ENCODE measurements at regions not wholly inside any gene's neighbourhood (a gene's known extent, or its start where the extent isn't known, plus 50 kb on each side); places are given as distances from the start of the nearest gene placed in this dataset.
A peak's percentile ranks its signal among the peaks of the same experiment; 100 is the strongest.

DNA sequence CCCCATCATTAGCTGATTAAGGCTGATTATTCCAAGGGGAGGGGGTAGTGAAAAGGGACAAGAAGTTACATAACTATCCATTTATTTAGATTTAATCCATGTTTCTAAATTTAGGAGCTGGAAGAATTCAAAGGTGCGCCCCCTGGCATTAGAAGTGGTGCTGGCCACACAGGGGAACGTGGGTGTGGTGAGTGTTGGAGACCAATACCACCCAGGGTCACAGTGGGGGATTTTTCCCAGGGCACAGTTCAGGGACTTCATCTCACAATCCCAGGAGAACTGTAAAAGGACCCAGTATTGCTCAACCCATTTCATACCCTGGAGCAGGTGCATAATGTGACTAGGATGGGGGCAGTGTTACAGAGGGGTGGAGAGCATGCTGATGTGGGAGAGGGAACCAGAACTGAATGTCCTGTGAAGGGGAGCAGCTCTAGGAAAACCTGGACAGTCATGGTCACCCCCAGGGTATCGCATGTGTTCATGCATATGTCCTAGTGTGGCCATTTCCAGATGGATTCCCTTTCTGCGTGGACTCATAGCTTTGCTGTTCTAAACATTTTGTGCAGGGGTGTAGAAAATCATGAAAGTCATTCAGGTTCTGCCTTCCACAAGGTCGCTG lies 110.3 kb downstream of the LSM3 start:
- no peak for DNase-seq

DNA sequence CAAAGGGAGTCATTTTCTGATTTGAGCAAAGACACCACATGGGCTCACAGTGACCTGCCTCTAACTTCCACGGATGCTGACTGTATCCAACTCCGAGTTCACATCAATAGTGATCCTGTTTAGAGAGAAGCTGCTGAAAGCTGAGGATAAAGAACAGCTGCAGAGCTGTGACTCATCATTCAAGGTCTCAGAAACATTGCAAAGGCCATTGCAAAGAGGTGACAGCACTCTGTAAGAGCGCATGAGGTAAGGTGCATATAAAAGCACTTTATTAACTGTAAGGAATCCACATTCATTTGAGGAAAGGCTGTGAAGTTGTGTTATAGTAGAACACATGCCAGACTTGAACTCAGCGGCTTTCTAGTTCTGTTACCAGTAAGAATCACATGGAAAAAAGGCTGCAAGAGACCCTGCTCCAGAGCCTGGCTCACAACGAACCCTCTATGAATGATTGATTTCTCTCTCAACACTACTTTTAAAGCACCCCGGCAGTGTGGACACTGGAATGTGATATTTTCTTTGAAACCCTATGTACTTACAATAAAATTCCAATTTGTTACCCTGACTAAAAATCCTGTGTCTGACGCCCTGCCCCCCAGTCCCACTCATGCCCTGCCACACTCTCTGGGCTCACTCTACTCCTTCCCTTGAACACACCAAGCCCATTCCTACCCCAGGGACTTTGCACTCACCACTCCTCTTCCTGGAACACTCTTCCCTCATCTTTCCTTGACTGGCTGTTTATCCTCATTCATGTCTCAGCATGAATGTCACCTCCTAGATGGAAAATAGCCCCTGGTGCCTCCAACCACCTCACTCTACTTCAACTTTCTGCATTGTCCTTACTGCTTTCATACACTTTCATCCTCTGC lies 111.2 kb downstream of the LSM3 start:
- DNase-seq: no peak

DNA sequence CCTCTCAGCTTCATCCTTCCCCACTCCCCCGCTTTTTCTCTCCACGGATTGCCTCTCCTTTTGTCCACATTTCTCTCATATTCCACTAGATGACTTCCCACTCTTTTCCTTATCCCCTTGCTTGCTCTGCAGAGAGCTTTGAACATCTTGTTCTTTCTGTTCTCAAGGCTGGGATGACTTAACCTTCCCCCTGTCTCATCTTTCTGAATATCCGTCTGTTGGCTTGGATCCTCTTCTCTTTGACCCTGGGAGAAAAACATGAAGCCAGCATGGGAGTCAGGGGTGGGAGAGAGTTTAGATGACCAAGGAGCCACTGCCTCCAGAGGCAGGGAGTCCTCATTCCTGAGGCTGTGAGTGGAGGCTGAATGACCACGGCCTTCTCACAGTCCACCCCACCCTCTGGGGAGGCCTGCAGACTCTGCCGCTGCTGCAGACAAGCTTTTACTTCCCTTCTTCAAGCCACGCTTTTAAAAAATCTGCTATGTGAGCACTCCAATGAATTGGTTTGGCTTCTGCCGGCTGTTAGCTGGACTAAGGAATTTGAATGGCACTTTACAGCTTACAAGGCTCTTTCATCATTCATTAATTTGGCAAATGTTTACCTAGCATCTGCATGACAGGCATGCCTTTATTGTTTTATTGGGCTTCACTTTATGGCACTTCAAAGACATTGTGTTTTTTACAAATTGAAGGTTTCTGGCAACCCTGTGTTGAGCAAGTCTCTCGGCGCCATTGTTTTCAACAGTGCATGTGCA lies 111.6 kb upstream of the SLC6A6 start:
- DNase-seq: no peak

DNA sequence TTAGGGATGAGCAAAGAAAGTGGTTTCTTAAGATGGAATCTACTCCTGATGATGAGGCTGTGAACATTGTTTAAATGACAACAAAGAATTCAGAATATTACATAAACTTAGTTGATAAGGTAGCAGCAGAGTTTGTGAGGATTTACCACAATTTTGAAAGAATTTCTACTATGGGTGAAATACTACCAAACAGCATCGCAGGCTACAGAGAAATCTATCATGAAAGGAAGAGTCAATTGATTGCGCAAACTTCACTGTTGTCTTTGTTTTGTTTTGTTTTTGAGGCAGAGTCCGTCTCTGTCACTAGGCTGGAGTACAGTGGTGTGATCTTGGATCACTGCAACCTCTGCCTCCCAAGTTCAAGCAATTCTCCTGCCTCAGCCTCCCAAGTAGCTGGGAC lies 107.4 kb upstream of the SLC6A6 start:
- no peak for DNase-seq

DNA sequence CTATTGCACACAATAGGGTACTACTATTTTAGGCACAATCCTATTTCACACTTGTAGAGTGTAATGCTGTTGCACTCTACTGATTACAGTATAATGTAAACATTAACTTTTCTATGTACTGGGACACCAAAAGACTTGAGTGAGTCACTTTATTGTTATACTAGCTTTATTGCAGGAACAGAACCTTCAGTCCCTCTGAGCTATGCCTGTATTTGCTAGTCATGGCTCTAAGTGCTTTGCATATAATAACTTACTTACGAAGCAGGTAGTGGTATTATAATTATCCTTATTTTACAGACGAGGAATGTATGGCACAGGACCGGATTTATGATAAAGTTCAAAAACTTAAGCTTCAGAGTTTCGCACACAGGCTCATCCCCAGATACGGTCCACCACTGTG lies 106.6 kb upstream of the SLC6A6 start:
- DNase-seq: no peak

DNA sequence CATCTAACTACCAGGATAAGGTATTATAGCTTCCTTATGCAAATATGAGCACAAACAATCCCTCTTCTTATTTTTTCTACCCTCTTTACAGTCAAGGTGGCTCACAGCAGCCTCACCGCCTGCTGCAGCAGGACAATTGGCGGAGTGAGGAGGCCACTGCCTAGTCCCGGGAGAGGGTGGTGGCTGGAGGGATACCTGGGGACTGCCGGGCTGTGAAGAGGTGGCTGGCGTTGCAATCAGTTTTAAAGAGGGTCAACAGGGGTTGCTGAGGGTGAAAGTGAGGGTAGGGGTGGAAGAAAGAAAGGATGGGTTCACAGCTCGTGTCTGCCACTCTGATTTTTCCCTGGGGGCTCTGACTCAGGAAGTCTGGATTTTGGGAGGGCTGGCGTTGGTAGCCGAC lies 105.1 kb upstream of the SLC6A6 start:
- no peak for DNase-seq

DNA sequence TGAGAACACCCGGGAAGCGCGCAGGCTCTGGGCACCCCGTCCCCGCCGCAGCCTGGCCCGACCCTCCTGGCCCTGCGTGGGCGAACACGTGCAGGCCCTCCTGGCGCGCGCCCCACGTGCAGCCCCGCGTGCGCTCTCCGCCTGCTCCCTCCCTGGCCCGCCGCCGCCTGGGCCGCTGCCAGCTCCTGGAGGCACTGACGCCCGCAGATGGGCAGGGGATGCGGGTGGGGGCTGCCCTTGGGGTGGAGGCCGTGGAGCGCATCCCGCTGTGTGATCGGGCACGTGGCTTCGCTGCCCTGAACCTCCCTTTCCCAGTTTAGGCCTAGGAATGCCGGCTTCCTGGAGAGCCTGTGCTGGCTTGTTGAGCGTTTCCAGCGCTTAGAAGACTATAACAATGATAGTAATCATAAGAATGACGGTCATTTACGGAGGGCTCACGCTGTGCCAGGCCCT lies 104.6 kb upstream of the SLC6A6 start:
- no peak for DNase-seq

DNA sequence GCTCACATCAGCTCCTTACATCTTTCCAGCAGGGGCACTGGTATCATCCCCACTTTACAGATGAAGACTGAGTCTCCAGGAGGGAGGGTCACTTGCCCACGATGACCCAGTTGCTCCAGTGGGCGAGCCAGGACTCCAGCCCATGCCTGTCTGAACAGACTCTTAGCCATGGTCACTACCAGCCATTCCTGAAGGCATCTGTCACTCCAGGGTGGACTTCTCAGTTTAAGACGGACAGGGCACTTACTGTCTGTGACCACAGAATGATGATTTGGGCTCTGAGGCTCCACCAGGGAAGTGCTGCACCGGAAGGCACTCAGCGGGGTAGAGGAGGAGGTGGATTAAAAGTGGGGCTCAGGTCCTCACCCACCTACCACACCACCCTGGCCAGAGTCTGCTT lies 104.0 kb upstream of the SLC6A6 start:
- no peak for DNase-seq

DNA sequence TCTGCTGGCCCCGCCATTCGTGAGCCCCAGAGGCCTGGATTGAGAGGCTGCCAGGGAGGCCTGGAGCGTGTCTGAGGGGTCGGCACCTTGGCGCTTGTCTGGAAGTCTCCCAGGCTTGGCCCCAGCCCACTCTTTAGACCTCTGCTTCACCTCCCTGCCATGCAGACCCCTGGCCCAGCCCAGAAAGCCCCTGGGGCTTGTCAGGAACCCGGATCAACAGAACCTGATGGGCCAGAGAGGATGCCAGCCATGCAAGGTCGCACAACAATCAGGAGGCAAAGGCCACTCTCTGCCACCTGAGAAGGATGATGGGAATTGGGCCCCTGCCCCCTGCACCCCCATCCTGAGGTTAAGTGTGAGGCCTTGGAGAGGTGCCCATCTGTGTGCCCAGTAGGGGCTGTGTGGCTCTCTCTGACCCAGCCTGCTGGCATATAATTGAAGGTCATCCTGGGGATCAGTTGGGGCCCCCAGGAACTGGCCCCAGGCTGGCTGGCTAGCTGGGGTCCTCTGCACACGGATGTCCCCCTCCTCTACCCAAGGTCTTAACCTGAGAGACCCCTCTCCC lies 103.3 kb upstream of the SLC6A6 start:
- no peak for DNase-seq

DNA sequence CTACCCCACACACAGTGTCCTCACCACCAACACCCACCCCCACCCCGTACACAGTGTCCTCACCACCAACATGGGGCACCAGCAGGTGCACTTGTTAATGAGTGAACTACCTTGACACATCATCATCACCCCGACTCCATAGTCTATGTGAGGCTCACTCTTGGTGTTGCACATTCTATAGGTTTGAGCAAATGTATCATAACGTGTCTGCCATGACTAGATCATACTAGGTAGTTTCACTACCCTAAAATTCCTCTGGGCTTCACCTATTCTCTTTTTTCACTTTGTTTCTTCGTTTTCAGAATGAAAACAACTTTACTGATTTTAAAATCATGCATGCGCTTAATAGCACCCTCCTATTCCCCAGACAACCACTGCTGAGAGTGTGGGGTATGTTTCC lies 102.6 kb upstream of the SLC6A6 start:
- DNase-seq: no peak

DNA sequence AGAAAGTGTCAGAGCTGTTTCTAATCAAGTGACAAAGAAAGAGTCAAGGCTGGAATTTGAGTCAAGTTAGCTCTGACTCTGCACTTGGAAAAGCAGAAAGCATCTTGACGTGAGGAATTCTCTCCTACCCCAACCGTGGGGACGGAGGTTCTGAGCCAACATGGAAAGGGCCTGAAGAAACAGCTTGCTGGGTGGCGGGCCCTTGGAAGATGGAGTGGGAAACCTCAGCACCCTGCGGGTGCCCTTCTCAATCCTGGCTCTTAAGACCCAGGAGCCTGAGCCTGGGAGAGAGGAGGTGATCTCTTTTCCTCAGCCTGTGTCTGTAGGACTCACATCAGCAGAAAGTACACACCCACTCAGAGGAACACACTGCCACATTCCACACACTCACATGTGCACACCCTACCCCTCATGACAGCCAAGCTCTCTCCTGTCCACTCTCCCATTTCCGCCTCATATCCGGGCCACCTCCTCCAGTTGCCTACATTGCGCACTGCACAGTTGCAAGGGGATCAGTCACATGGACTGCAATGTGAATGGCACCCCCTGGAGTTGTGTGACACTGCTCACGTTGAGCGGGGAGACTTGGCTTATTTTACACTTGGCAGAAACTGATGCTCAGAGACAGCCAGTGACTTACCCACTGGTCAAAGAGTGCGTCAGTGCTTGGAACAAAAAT lies 101.5 kb upstream of the SLC6A6 start:
- no peak for DNase-seq

DNA sequence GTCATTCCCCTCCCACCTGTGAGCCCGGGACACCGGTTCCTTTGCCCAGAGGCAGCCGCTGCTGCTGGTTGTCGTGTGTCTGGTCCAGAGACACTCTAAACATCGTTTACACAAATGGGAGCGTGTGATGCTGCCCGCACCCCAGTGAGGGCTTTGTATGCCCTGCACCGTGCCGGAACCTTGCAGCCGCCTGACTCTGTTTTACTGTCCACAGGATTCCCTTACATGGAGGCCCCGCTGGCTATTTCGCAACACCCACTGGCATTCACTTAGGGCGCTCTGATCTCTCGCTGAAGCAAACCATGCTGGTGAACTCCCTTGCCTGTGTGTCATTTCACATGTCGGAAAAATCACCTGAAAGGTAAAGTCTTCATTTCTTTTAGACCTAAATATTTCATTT lies 100.8 kb upstream of the SLC6A6 start:
- DNase-seq: no peak

DNA sequence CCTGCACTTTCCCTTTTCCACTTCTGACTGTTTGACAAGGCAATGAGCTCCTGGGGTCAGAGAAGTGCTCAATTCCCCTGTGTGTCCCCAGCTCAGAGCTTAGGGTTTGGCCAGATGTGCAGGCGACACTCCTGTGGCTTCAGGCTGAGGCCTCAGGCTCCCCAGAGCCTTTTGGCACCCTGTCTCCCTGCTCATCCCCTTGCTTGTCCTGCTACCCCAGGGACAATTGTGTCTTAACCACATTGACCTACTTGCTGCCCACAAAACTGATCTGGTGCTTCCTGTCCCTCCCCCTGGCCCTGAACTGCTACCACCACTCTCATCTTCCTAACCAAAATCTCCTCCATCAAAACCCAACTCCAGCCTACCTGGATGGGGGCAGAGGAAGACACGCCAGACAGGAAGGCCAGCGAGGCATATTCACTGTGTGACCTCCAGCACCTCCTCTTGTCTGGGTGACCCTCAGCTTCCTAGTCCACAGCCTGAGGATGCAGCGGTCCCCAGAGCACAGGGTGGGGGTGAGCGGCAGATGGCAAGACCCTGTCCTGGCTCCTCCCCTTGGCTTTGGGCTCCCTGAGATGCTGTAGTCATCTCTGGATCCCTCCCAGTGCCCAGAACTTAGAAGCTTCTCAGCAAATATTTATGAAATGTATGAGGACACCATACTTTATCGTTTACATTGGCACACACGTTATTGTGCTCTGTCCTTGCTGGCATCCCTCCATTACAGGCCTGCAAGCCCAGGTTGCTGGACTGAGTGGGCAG lies 98.9 kb upstream of the SLC6A6 start:
- peak; percentile 14 for DNase-seq

DNA sequence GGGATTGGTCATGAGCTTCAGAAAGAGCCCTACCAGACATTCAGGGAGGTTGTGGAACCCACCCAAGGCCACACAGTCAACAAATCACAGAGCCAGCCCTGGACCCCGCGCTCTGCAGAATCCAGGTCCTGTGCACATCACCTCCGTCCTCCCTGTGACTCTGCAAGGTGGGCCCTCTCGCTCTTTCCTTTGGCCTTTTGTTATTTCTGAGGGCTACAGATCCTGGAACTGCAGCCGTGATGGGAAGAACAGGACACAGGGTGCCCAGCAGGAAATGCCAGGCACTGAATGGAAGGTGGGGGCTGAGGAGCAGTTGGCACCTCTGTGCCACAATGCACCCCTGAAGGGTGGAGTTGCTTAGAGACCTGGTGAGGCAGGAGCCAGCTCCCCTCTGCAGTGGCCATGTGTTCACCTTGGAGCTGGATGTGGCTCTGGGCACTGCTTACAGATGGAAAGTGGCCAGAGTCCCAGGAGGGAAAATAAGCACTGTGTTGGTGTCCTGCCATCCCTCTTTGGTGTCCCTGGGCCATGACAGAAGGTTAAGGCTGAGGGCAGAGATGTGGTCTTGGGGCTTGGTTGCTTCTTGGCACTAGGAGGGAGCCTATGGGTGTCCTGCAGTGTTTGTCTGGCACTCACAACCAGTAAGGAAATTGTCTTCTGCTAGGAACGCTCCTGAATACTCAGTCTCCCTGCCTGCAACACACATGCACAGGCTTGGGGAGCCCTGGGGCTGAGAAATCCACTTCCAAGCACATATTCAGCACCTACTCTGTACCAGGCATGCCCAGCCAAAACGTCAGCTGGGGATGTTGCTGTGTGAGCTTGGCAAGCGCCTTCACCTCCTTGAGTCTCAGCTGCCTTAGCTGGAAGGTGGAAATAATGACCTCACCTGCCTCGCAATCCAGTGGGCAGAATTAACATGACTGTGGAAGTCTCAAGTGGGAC lies 98.0 kb upstream of the SLC6A6 start:
- DNase-seq: no peak

DNA sequence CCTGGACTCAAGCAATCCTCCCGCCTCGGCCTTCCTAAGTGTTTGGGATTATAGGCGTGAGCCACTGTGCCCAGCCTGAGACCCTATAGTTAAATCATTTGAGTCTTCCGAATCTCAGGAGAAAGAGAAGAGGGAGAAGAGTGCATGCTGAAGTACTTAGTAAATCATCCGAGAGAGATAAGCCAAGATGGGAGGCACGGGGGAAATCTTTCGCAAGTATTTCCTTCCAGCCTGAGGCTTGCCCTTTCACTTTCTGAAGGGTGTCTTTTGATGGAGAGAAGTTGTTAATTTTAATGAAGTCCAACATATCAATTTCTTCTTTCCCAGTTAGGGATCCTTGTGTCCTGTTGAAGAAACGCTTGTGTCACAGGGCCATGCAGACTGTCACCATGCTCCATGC lies 97.1 kb upstream of the SLC6A6 start:
- no peak for DNase-seq

DNA sequence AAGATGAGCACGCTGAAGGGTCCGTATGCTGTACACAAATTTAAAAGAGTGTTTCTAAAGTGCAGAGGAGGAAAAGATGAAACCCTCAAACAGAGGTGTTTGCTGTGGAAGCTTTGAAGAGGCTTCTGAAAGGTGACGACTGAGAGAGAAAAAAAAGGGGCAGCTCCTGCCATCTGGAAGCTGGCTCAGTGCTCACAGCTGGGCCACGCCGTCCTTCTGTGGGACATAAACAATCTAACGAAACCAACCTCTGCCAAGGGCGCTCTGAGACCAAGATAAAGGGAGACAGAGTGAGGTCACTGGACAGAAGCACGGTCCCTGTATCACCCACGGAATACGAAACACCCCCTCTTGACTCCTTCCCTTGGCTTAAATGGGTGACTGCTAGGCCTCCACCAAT lies 96.3 kb upstream of the SLC6A6 start:
- no peak for DNase-seq

DNA sequence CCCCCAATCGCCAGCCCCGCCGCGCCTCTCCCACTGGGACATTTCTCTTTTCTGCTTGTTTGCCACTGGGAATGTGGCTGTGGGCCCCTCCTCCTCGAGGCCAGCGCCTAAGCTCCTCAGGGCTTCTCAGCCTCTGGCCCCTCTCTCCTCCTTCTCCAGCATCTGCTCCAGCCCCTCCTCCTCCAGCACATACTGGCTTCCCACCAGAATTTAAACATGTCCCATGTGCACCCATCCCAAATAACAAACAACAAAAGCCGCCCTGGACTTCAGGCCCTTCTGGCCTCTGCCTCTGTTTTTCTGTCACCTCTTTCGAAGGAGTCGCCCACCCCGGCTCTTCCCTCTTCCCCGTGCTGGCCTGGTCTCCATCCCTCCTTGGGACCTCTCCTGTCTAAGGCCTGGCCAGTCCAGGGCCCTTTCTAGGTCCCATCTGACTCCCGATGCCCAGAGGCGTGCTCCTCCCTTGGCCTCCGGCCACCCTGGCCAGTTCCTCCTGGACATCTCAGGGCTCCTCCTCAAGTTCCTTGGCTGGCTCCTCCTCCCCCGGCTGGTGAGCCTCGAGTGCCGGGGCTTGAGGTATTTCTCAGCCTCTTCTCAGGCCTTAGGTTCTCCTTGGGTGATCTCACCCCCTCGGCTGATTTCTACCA lies 94.6 kb upstream of the SLC6A6 start:
- no peak for DNase-seq

DNA sequence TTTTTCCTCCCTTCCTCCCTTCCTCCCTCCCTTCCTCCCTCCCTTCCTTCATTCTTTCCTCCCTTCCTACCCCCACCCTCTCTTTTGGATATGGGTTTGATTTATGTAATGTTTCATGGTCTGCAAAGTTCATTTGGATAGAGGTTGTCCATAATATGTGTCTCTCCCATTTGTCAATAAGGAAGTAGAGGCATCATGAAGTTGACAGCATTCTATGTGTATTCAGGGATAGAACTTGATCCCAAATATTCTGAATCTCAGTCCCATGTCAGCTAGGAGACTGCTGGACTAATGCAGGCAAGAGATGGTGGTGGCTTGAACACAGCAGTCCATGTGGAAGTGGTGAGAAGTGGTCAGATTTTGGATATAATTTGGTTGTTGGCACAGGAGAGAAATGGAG lies 90.7 kb upstream of the SLC6A6 start:
- DNase-seq: no peak

DNA sequence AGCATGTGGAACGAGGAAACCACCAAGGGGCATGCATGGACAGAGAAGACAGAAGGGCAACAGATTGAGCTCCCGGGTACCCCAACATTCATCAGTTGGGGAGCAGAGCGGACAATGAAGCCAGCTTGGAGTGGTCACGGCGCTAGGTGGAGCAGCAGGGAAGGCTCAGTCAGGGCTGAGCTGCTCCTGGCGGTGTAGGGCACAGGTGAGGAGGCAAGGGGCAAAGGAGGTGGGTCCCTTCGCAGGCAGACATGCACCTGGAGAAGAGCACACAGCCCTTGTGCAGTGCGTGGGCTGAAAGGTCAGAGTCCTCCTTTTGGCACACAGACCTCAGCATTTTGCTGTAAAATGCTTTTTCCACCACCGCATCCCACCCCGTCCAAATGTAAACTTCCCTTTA lies 90.0 kb upstream of the SLC6A6 start:
- DNase-seq: no peak

DNA sequence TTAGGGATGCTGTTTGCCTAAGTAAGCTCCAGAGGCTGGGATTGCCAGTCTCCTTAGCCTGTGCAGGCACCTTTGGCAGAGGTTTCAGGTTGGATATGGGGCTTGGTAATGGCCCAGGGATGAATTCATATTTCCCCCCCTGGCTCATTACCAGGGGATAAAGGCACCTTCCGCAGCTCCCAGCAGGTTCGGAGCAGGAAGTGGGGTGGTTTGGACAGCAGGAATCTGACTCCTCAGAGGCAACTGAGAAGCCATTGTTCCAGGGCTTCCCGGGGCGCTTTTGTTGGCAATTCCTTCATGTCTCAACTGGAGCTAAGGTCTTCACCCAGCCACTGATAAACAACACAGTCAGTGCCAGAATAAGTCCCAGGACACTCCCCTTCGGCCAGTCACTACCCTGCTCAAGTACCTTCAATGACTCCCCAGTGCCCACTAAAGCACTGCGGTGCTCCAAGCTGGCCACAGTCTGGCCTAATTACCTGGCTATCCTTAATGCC lies 85.3 kb upstream of the SLC6A6 start:
- DNase-seq: no peak
